ENCODE measurements at regions not wholly inside any gene's neighbourhood (a gene's known extent, or its start where the extent isn't known, plus 50 kb on each side); places are given as distances from the start of the nearest gene placed in this dataset.

DNA sequence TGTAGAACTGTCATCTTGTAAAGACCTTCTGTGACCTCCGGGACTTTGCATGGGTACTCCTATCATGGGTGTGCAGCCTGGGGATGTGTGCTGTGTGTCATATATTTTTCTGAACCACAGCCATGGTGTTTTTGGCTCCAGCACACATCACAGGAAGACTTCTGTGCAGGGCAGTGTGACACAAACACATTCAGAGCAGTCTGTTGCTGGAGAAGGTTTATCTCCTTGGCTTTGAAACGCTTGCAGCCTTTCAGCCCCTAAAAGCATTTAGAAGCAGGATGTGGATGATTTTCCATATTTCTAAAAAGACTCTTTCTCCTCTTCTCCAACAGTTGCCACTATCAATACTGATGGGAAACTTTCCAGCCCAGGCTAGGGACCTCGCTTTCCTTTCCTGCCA, 221.6 kb upstream of the FOXA2 start:
- TF ChIP-seq SUZ12 (IDR thresholded peaks at IDR 0.05; ENCODE audit: extremely low read depth, insufficient read depth, insufficient read length) (no peak), YY1 (IDR thresholded peaks at IDR 0.05; ENCODE audit: insufficient read depth, insufficient read length) (no peak), ZNF274 (IDR thresholded peaks at IDR 0.05; ENCODE audit: low read depth, low read length) (no peak)
